HUES48 (cell line): ENCODE measurements at regions not wholly inside any gene's neighbourhood (a gene's known extent, or its start where the extent isn't known, plus 50 kb on each side); places are given as distances from the start of the nearest gene placed in this dataset.

Source experiments
- H3K27ac ChIP-seq: one replicate; pipeline ENCODE4 v1.7.0; 2013; ENCODE audit warnings: low read depth, low read length, inconsistent platforms
- H3K27me3 ChIP-seq: 2 replicates; pipeline ENCODE4 v1.6.1; 2013; ENCODE audit warnings: mild to moderate bottlenecking, low read length; ENCODE audit not compliant: control insufficient read depth, insufficient read depth
- H3K36me3 ChIP-seq: 2 replicates; pipeline ENCODE4 v1.6.1; 2013; ENCODE audit warnings: low read length; ENCODE audit not compliant: control insufficient read depth, insufficient read depth
- H3K4me1 ChIP-seq: 2 replicates; pipeline ENCODE4 v1.6.1; 2013; ENCODE audit warnings: mild to moderate bottlenecking, low read length; ENCODE audit not compliant: control insufficient read depth, insufficient read depth
- H3K4me3 ChIP-seq: 2 replicates; pipeline ENCODE4 v1.5.1; 2013; ENCODE audit warnings: mild to moderate bottlenecking, low read depth, low read length
- H3K9ac ChIP-seq: 2 replicates; pipeline ENCODE4 v1.6.1; 2013; ENCODE audit warnings: mild to moderate bottlenecking, low read depth, low read length, moderate library complexity
- H3K9me3 ChIP-seq: 2 replicates; pipeline ENCODE4 v1.6.1; 2013; ENCODE audit warnings: low read length; ENCODE audit not compliant: control insufficient read depth, insufficient read depth

DNA sequence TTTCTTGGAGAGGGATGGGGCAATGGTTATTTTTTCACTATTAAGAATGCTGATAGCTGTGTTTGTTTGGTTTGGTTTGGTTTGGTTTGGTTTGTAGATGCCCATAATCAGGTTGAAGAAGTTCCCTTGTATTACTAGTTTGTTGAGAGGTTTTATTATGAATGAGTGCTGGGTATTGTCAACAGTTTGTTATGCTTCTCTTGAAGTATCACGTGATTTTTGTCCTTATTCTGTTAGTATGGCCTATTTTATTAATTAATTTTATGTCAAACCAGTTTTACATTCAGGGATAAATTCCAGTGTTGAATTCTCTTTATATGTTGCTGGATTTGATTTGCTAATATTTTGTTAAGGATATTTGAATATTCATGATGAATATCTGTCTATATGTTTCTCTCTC, 449.8 kb upstream of the NWD2 start:
- Histone ChIP-seq H3K4me1 (no peaks in the 10 kb centered on the region), H3K36me3 (no peaks in the 10 kb centered on the region), H3K9me3 (no peaks in the 10 kb centered on the region)

DNA sequence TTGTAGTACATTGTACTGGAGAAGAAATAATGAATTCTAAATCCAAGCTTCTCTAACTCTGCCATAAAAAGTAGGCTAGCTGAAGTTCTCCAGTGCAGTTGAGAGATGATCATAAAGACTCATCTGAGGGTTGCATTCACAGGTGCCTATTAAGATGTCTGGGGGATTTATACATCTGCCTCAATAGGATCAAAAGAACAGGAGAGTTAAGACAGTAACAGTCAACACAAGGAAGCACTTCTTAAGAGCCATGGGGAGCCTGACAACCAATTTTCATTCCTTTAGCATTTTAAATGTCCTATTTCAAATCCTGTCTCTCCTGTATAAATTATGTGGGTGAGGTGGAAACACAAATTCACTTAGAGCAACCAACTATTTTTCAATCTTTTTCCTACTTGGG, 432.4 kb upstream of the NWD2 start:
- Histone ChIP-seq H3K36me3 (no peaks in the 10 kb centered on the region), H3K9ac (no peak overlapping the region), H3K27me3 (no peaks in the 10 kb centered on the region), H3K9me3 (0 out of 2 replicates have a peak, but pooled peaks cover 2% of the 10 kb centered on the region), H3K4me3 (peak overlapping the region; percentile 5; the same call in 1 of the 2 replicates), H3K27ac (peak overlapping the region; percentile 33), H3K4me1 (peaks cover 25% of the 10 kb centered on the region)

More for the DNA sequence above, 449.8 kb upstream of the NWD2 start:
- no peak overlapping the region for H3K9ac ChIP-seq
- no peak overlapping the region for H3K4me3 ChIP-seq
- no peak overlapping the region for H3K27ac ChIP-seq
- H3K27me3 ChIP-seq, result no peaks in the 10 kb centered on the region

DNA sequence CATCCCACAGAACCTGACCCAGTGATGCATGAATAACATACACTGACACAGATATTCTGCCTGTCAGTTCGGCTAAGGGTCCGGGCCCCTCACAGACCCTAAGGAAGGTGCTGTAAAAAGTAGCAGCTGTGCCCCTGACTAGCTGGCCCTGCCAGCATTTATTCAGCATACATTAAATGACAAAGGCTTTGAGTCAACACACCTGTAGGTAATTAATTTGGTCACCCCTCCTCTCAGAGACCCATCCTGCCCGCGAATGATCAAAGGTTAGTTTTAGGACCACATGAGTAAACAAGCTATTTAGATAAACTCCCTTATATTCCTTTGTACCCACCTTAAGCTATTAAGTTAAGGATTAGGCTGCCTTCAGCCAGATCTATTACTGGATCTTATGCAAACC, 429.0 kb upstream of the NWD2 start:
- no peak overlapping the region for H3K4me3 ChIP-seq
- no peak overlapping the region for H3K27ac ChIP-seq
- 0 out of 2 replicates have a peak, but pooled peaks cover 2% of the 10 kb centered on the region for H3K9me3 ChIP-seq
- H3K36me3 ChIP-seq, result no peaks in the 10 kb centered on the region
- no peaks in the 10 kb centered on the region for H3K27me3 ChIP-seq
- no peak overlapping the region for H3K9ac ChIP-seq
- peaks cover 23% of the 10 kb centered on the region for H3K4me1 ChIP-seq

- H3K27ac ChIP-seq, result no peak overlapping the region
- no peak overlapping the region for H3K4me3 ChIP-seq
- no peak overlapping the region for H3K9ac ChIP-seq
- H3K27me3 ChIP-seq, result no peaks in the 10 kb centered on the region
- no peaks in the 10 kb centered on the region for H3K9me3 ChIP-seq
- no peaks in the 10 kb centered on the region for H3K4me1 ChIP-seq
- no peaks in the 10 kb centered on the region for H3K36me3 ChIP-seq
Measured at GRCh38 chr4:36823199-36823967, 421.2 kb upstream of the NWD2 start.

DNA sequence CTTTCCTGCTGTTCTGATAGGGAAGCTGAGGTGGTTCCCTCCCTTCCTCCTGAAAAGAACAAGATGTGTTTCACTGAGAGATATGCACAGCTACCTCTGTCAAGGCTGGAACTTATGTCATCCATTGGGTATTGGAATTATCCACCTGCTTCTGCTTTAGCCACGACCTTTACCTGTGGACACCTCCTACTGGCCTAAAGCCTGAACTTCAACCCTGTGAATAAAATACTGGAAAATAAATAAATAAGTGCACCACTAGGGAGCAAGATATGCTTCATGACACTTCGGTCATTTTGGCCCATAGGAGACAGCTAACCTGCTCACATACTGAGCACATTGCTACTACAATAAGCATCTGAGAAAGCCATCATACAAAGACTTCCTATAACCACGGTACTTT, 419.9 kb upstream of the NWD2 start:
- Histone ChIP-seq H3K36me3 (no peaks in the 10 kb centered on the region), H3K27ac (no peak overlapping the region), H3K4me3 (no peak overlapping the region), H3K9ac (no peak overlapping the region), H3K4me1 (no peaks in the 10 kb centered on the region), H3K27me3 (no peaks in the 10 kb centered on the region), H3K9me3 (no peaks in the 10 kb centered on the region)

GRCh38 chr4:36835246-36835645, 409.3 kb upstream of the NWD2 start:
- Histone ChIP-seq H3K27ac (no peak overlapping the region), H3K27me3 (no peaks in the 10 kb centered on the region), H3K9ac (no peak overlapping the region), H3K4me1 (peaks cover 10% of the 10 kb centered on the region), H3K4me3 (no peak overlapping the region), H3K9me3 (no peaks in the 10 kb centered on the region), H3K36me3 (no peaks in the 10 kb centered on the region)

DNA sequence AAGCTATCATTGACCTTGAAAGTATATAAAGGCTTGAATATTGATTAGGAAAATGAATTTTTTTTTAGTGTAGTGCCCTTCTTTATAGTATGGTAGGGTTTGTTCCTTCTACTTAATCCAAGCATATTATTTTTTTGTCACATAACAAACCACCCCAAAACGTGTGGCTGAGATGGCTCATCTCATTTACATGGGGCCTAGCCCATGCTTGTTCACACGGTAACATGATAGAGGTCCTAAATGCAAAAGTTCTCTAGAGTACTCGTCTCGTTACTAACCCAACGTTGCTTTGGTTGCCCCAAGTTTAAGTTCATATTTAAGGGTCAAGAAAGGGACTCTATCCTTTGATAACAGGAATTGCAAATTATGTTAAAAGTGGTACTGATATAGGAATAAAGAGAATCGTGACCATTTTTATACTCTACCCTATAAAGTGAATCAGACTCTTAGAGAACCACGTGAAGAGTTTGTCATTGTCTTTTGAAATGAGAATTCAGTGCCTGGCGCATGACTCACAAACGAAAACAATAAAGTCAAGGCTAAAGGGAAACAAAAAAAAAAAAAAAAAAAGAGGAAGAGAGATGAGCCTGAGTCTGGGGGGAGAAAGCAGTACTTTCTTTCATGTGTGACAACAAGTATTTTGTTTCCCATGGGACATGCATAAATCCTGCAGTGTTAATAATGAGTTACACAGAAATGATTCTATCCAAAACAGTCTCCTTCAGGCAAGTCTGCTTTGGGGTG, 402.8 kb upstream of the NWD2 start:
- no peak overlapping the region for H3K4me3 ChIP-seq
- no peak overlapping the region for H3K9ac ChIP-seq
- no peaks in the 10 kb centered on the region for H3K36me3 ChIP-seq
- H3K27me3 ChIP-seq, result no peaks in the 10 kb centered on the region
- no peaks in the 10 kb centered on the region for H3K9me3 ChIP-seq
- H3K4me1 ChIP-seq, result no peaks in the 10 kb centered on the region
- peak overlapping the region; percentile 45 for H3K27ac ChIP-seq

DNA sequence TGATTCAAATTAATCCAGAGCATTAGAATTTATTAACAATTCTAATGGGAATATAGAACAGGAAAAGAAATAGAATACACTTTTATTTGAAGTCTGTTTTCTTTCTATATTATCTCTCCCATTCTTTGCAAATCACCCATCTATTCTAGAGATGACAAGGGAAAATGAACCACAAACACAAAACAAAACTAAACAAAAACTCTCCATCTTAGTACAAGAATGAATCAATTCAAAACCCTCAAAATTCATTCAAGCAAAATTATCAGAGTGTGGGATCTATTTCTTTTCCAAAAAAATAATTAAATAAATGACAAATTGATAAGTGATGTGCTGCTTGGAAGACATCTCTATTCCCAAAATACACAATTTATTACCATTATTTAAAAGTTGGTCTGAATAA, 400.1 kb upstream of the NWD2 start:
- Histone ChIP-seq H3K9me3 (no peaks in the 10 kb centered on the region), H3K27ac (no peak overlapping the region), H3K27me3 (no peaks in the 10 kb centered on the region), H3K9ac (no peak overlapping the region), H3K4me3 (no peak overlapping the region), H3K36me3 (no peaks in the 10 kb centered on the region), H3K4me1 (no peaks in the 10 kb centered on the region)

DNA sequence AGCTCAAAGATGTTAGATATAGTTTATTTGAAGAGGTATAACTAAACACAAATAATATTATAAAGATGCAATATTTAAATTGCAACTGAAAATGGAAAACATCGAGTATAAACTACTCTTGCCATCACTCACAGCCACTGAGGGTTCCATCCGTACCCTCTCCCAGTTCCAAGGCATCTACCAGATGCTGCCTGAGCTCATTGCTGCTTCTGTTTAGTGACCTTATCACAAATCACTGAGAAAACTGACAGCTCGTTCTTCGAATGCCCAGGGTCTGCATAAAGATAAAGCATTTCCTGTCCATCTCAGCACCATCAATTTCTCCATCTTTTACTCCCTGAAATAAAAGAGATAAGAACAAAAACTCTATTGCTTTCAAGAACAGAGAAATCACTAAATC, 391.7 kb upstream of the NWD2 start:
- no peaks in the 10 kb centered on the region for H3K9me3 ChIP-seq
- H3K27me3 ChIP-seq, result no peaks in the 10 kb centered on the region
- H3K9ac ChIP-seq, result no peak overlapping the region
- H3K4me1 ChIP-seq, result no peaks in the 10 kb centered on the region
- no peak overlapping the region for H3K4me3 ChIP-seq
- no peak overlapping the region for H3K27ac ChIP-seq
- no peaks in the 10 kb centered on the region for H3K36me3 ChIP-seq

DNA sequence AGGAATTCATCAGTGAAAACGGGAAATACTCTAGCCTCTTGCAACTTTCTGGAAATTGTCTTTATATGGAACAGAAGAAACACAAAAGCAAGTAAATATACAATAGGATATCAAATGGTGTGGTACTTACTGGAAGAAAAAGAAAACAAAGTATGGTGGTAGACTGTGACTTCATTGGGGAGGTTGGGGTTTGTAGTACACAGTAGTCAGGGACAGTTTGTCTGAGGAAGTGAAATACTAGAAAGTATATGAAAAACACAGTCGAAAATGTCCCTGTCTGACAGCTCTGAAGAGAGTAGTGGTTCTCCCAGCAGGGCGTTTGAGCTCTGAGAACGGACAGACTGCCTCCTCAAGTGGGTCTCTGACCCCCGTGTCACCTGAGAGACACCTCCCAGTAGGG, 390.0 kb upstream of the NWD2 start:
- no peak overlapping the region for H3K4me3 ChIP-seq
- H3K36me3 ChIP-seq, result no peaks in the 10 kb centered on the region
- H3K9me3 ChIP-seq, result no peaks in the 10 kb centered on the region
- no peaks in the 10 kb centered on the region for H3K27me3 ChIP-seq
- H3K27ac ChIP-seq, result no peak overlapping the region
- H3K9ac ChIP-seq, result no peak overlapping the region
- no peaks in the 10 kb centered on the region for H3K4me1 ChIP-seq

- H3K27ac ChIP-seq, result no peak overlapping the region
- H3K4me1 ChIP-seq, result no peaks in the 10 kb centered on the region
- H3K9ac ChIP-seq, result no peak overlapping the region
- H3K36me3 ChIP-seq, result no peaks in the 10 kb centered on the region
- H3K9me3 ChIP-seq, result no peaks in the 10 kb centered on the region
- H3K4me3 ChIP-seq, result no peak overlapping the region
- no peaks in the 10 kb centered on the region for H3K27me3 ChIP-seq
Measured at GRCh38 chr4:36863601-36864000, 380.9 kb upstream of the NWD2 start.
